ENCODE measurements at regions not wholly inside any gene's neighbourhood (a gene's known extent, or its start where the extent isn't known, plus 50 kb on each side); places are given as distances from the start of the nearest gene placed in this dataset.

DNA sequence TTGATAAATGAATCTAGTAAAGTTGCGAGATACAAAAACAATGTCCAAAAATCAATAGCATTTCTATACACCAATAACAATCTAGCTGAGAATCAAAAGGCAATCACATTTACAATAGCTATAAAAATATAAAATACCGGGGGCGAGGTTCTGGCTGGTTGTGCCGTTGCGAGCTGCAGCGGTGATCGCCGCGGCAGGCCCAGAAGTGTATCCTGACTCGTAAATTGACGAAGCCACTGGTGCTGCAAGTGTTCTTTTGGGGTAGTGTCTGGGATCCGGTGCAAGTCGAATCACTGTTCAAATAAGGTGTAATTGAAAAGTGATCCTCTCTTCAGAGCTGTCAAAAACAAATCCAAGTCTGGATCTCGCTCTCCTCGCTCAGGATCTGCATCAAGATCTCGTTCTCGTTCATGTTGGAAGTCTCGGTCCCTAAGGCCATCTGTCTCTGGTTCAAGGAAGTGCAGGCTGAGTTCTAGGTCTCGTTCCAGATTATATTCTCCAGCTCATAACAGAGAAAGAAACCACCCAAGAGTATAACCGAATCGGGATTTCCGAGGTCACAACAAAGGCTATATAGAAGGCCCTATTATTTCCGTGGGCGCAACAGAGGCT is 80.1 kb upstream of the STT3B start:
- DNase-seq, result no peak
- intact Hi-C loops (cut with DNase I; ENCODE audit: low total_unique reads), result no loop called here
- TF ChIP-seq CTCF (IDR thresholded peaks at IDR 0.05), result no peak

GRCh38 chr3:31453430-31453829 is 79.3 kb upstream of the STT3B start:
- TF ChIP-seq CTCF (IDR thresholded peaks at IDR 0.05), result no peak
- no peaks in the 10 kb centered on the region for H3K27me3 ChIP-seq
- no peaks in the 10 kb centered on the region for H3K4me1 ChIP-seq
- H3K36me3 ChIP-seq, result no peaks in the 10 kb centered on the region
- intact Hi-C loops (cut with DNase I; ENCODE audit: low total_unique reads), result no loop called here
- peaks cover 0 to 6% (median 0%) of the 10 kb centered on the region in 3 donors for H3K9me3 ChIP-seq
- no peak overlapping the region for H3K4me3 ChIP-seq
- no peak overlapping the region for H3K27ac ChIP-seq
- no peak for DNase-seq

More for the DNA sequence above, 80.1 kb upstream of the STT3B start:
- H3K27ac ChIP-seq, result no peak overlapping the region
- H3K9me3 ChIP-seq, result peaks cover 0 to 6% (median 0%) of the 10 kb centered on the region in 3 donors
- H3K36me3 ChIP-seq, result no peaks in the 10 kb centered on the region
- H3K4me3 ChIP-seq, result no peak overlapping the region
- H3K4me1 ChIP-seq, result no peaks in the 10 kb centered on the region
- no peaks in the 10 kb centered on the region for H3K27me3 ChIP-seq

- Histone ChIP-seq H3K4me1 (no peaks in the 10 kb centered on the region), H3K4me3 (no peak overlapping the region), H3K9me3 (peaks cover 0 to 1% (median 0%) of the 10 kb centered on the region in 3 donors), H3K27me3 (no peaks in the 10 kb centered on the region), H3K36me3 (no peaks in the 10 kb centered on the region), H3K27ac (no peak overlapping the region)
- TF ChIP-seq CTCF (IDR thresholded peaks at IDR 0.05), result no peak
- intact Hi-C loops (cut with DNase I; ENCODE audit: low total_unique reads), result no loop called here
- DNase-seq, result no peak
Measured at GRCh38 chr3:31455524-31455923, 77.2 kb upstream of the STT3B start.

GRCh38 chr3:31456373-31456772 is 76.4 kb upstream of the STT3B start:
- no peak overlapping the region for H3K4me3 ChIP-seq
- H3K27ac ChIP-seq, result no peak overlapping the region
- no peaks in the 10 kb centered on the region for H3K36me3 ChIP-seq
- H3K27me3 ChIP-seq, result no peaks in the 10 kb centered on the region
- intact Hi-C loops (cut with DNase I; ENCODE audit: low total_unique reads), result no loop called here
- peak; percentile 29 to 69 for DNase-seq
- no peaks in the 10 kb centered on the region for H3K4me1 ChIP-seq
- peaks cover 0 to 4% (median 0%) of the 10 kb centered on the region in 3 donors for H3K9me3 ChIP-seq
- no peak for TF ChIP-seq CTCF (IDR thresholded peaks at IDR 0.05)

DNA sequence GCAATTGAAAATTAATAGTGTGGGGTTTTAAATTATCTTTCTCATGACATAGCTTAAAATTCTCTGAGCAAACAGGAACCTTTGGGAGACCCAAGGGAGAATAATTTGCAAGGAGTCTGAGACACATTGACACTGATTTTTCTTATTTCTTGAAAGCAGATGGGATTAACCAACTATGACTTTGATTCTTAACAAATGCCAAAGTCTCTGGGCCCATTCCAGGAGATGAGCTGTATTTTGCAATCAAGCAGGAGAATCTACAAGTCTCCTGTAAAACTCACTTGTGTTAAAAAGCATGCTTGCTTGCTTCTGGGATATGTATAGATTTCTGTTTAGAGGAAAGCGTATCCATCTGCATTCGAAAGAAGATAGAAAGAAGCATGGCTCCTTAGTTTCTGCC is 71.3 kb upstream of the STT3B start:
- Histone ChIP-seq H3K9me3 (peaks cover 0 to 4% (median 0%) of the 10 kb centered on the region in 3 donors), H3K36me3 (no peaks in the 10 kb centered on the region), H3K4me3 (no peak overlapping the region), H3K27ac (no peak overlapping the region), H3K4me1 (no peaks in the 10 kb centered on the region), H3K27me3 (no peaks in the 10 kb centered on the region)
- no peak for DNase-seq
- no peak for TF ChIP-seq CTCF (IDR thresholded peaks at IDR 0.05)
- intact Hi-C loops (cut with DNase I; ENCODE audit: low total_unique reads), result no loop called here
